Caco-2 (cell line): ENCODE measurements at regions not wholly inside any gene's neighbourhood (a gene's known extent, or its start where the extent isn't known, plus 50 kb on each side); places are given as distances from the start of the nearest gene placed in this dataset.
A peak's percentile ranks its signal among the peaks of the same experiment; 100 is the strongest.

Source experiments
- BruUV-seq: library from RNA; stranded (reverse); fragments of 400-500 nt; replicated peaks from 2 replicates; lab custom pipeline; 2021; lab: Mats Ljungman, UMichigan
- CTCF ChIA-PET: fragments of 300-600 bp; sonication (Branson Sonifier 250); formaldehyde crosslinking; loops from one replicate; lab custom pipeline; 2022; ENCODE audit warnings: antibody characterized with exemption; lab: Charles Lee
- POLR2A ChIA-PET: fragments of 300-600 bp; sonication (Branson Sonifier 250); formaldehyde crosslinking; loops from one replicate; lab custom pipeline; 2022; ENCODE audit warnings: antibody characterized with exemption; lab: Charles Lee
- DNase-seq, 2 experiments: peaks; one replicate each; pipeline versions ENCODE4 v3.0.0 to v3.0.0-alpha.2; 2020 to 2022
- H3K27me3 ChIP-seq: replicated peaks from 2 replicates; pipeline ENCODE4 v1.6.0; 2011; ENCODE audit warnings: low read length; ENCODE audit not compliant: control insufficient read depth, insufficient read depth
- H3K36me3 ChIP-seq: 2 replicates; pipeline ENCODE4 v1.5.1; 2011; ENCODE audit warnings: low read length; ENCODE audit not compliant: control insufficient read depth, insufficient read depth
- H3K4me1 ChIP-seq: fragments of 250-450 bp; sonication (Bioruptor Pico); 2 replicates; pipeline ENCODE4 v1.5.1; 2020; ENCODE audit warnings: mild to moderate bottlenecking
- H3K4me3 ChIP-seq: 2 replicates; pipeline ENCODE4 v1.5.1; 2011; ENCODE audit warnings: low read depth, mild to moderate bottlenecking, control low read depth, low read length
- H3K9me3 ChIP-seq: fragments of 250-450 bp; sonication (Bioruptor Pico); 2 replicates; pipeline ENCODE4 v1.5.1; 2020; ENCODE audit warnings: mild to moderate bottlenecking, moderate library complexity
- H3K27ac Mint-ChIP-seq: one replicate; pipeline ENCODE4 v1.8.0; 2022; ENCODE audit warnings: mixed read lengths; ENCODE audit not compliant: unreplicated experiment
- H3K27me3 Mint-ChIP-seq: one replicate; pipeline ENCODE4 v1.8.0; 2022; ENCODE audit warnings: mixed read lengths; ENCODE audit not compliant: insufficient read depth, unreplicated experiment
- H3K36me3 Mint-ChIP-seq: one replicate; pipeline ENCODE4 v1.8.0; 2022; ENCODE audit warnings: mild to moderate bottlenecking, mixed read lengths; ENCODE audit not compliant: insufficient read depth, unreplicated experiment
- H3K4me1 Mint-ChIP-seq: one replicate; pipeline ENCODE4 v1.8.0; 2022; ENCODE audit warnings: low read depth, mixed read lengths; ENCODE audit not compliant: unreplicated experiment
- H3K4me3 Mint-ChIP-seq: one replicate; pipeline ENCODE4 v1.8.0; 2022; ENCODE audit warnings: mild to moderate bottlenecking, moderate library complexity, mixed read lengths; ENCODE audit not compliant: unreplicated experiment
- H3K9me3 Mint-ChIP-seq: one replicate; pipeline ENCODE4 v1.8.0; 2022; ENCODE audit warnings: mixed read lengths; ENCODE audit not compliant: unreplicated experiment
- CTCF ChIP-seq, 2 experiments: fragments of 200-600 bp in 1 of 2; IDR thresholded peaks; 1 replicate in 1 of 2; 2 replicates in 1 of 2; pipeline versions ENCODE4 v1.5.1 to v1.8.0; 2011 to 2022; ENCODE audit warnings: antibody characterized with exemption in 1 of 2, control low read depth in 1 of 2, inconsistent platforms in 1 of 2, low read depth in 1 of 2, low read length in 1 of 2, mild to moderate bottlenecking in 1 of 2, moderate library complexity in 1 of 2; ENCODE audit not compliant: insufficient read depth in 1 of 2, severe bottlenecking in 1 of 2, unreplicated experiment in 1 of 2
- intact Hi-C: fragments of 100-400 bp; cut with micrococcal nuclease; formaldehyde crosslinking; loops from one replicate; pipeline ENCODE4 v1.10.0; 2022; ENCODE audit not compliant: unreplicated experiment

- no peak for TF ChIP-seq CTCF (IDR thresholded peaks at IDR 0.05; ENCODE audit: insufficient read depth in 1 of 2, low read depth in 1 of 2, low read length in 1 of 2, severe bottlenecking in 1 of 2, unreplicated experiment in 1 of 2)
- Histone ChIP-seq H3K36me3 (no peaks in the 10 kb centered on the region), H3K9me3 (no peaks in the 10 kb centered on the region), H3K27me3 (no peaks in the 10 kb centered on the region; the same call in none of the 2 replicates), H3K4me3 (no peak overlapping the region), H3K4me1 (0 out of 2 replicates have a peak, but pooled peaks cover 9% of the 10 kb centered on the region)
- DNase-seq: peak in 1 of 2 experiments; percentile 29
- BruUV-seq: no TSS peak
- Mint-ChIP-seq H3K4me1 (peaks cover 19% of the 10 kb centered on the region), H3K27me3 (peaks cover 10% of the 10 kb centered on the region), H3K36me3 (peaks cover 6% of the 10 kb centered on the region), H3K27ac (no peak overlapping the region), H3K9me3 (no peaks in the 10 kb centered on the region), H3K4me3 (no peak overlapping the region)
- intact Hi-C loops: no loop called here
- ChIA-PET CTCF (interaction anchor here (1.1 kb wide), 1 partner anchor 15 kb away, joined by 3 read pairs; no protein-coding TSS in a partner anchor), POLR2A (no interaction called here)
Observed at GRCh38 chr2:219997341-219997851, 370.0 kb downstream of the SLC4A3 start.

GRCh38 chr2:219998107-219998506, 370.7 kb downstream of the SLC4A3 start:
- BruUV-seq: no TSS peak
- peak in 1 of 2 experiments; percentile 6 for TF ChIP-seq CTCF (IDR thresholded peaks at IDR 0.05; ENCODE audit: insufficient read depth in 1 of 2, low read depth in 1 of 2, low read length in 1 of 2, severe bottlenecking in 1 of 2, unreplicated experiment in 1 of 2)
- Mint-ChIP-seq H3K4me3 (no peak overlapping the region), H3K27ac (no peak overlapping the region), H3K36me3 (peaks cover 6% of the 10 kb centered on the region), H3K9me3 (no peaks in the 10 kb centered on the region), H3K4me1 (peaks cover 19% of the 10 kb centered on the region), H3K27me3 (peaks cover 10% of the 10 kb centered on the region)
- no peaks in the 10 kb centered on the region for H3K36me3 ChIP-seq
- DNase-seq: peak in 1 of 2 experiments; percentile 4
- H3K4me1 ChIP-seq: 0 out of 2 replicates have a peak, but pooled peaks cover 9% of the 10 kb centered on the region
- CTCF ChIA-PET: no interaction called here
- no peaks in the 10 kb centered on the region for H3K9me3 ChIP-seq
- H3K27me3 ChIP-seq: no peaks in the 10 kb centered on the region; the same call in none of the 2 replicates
- no peak overlapping the region for H3K4me3 ChIP-seq
- POLR2A ChIA-PET: no interaction called here
- intact Hi-C loops: loop anchor here (2.0 kb wide), 1 partner anchor 261 kb away; no protein-coding TSS in a partner anchor

- no peaks in the 10 kb centered on the region for H3K9me3 Mint-ChIP-seq
- Histone ChIP-seq H3K4me3 (no peak overlapping the region), H3K9me3 (no peaks in the 10 kb centered on the region), H3K36me3 (no peaks in the 10 kb centered on the region), H3K27me3 (no peaks in the 10 kb centered on the region; the same call in none of the 2 replicates), H3K4me1 (0 out of 2 replicates have a peak, but pooled peaks cover 9% of the 10 kb centered on the region)
- H3K4me1 Mint-ChIP-seq: peaks cover 19% of the 10 kb centered on the region
- DNase-seq: no peak
- ChIA-PET POLR2A (no interaction called here), CTCF (no interaction called here)
- intact Hi-C loops: loop anchor here (2.0 kb wide), 1 partner anchor 262 kb away; no protein-coding TSS in a partner anchor
- H3K36me3 Mint-ChIP-seq: peaks cover 6% of the 10 kb centered on the region
- BruUV-seq: no TSS peak
- no peak for TF ChIP-seq CTCF (IDR thresholded peaks at IDR 0.05; ENCODE audit: insufficient read depth in 1 of 2, low read depth in 1 of 2, low read length in 1 of 2, severe bottlenecking in 1 of 2, unreplicated experiment in 1 of 2)
- no peak overlapping the region for H3K4me3 Mint-ChIP-seq
- H3K27me3 Mint-ChIP-seq: peaks cover 12% of the 10 kb centered on the region
- H3K27ac Mint-ChIP-seq: no peak overlapping the region
Observed at GRCh38 chr2:219998714-219999227, 371.3 kb downstream of the SLC4A3 start.
